ENCODE measurements at regions not wholly inside any gene's neighbourhood (a gene's known extent, or its start where the extent isn't known, plus 50 kb on each side); places are given as distances from the start of the nearest gene placed in this dataset.

DNA sequence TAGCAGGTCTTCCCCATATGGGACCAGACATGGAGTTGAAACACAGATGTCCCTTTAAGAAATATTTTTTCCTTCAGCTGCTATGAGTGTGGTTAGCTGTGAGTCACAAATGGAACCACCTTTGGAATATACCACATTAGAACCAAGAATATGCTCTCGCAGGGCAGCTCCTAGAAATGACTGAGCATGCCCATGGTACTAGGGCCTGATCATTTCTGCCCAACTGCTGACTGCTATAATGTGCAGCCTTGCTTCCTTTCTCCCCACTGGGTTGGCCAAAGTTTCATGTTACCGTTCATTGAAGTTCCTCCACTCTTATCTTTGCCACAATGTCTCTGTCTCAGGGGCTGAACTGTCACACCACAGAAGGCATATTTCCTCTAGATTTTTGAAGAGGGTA is 1074.6 kb downstream of the FLRT2 start:
- H3K27ac ChIP-seq (ENCODE audit: low read depth, low read length), result no peak overlapping the region
- no peaks in the 10 kb centered on the region for H3K27me3 ChIP-seq (ENCODE audit: control insufficient read depth, insufficient read depth, low read length)
- TF ChIP-seq, protein P1, sequence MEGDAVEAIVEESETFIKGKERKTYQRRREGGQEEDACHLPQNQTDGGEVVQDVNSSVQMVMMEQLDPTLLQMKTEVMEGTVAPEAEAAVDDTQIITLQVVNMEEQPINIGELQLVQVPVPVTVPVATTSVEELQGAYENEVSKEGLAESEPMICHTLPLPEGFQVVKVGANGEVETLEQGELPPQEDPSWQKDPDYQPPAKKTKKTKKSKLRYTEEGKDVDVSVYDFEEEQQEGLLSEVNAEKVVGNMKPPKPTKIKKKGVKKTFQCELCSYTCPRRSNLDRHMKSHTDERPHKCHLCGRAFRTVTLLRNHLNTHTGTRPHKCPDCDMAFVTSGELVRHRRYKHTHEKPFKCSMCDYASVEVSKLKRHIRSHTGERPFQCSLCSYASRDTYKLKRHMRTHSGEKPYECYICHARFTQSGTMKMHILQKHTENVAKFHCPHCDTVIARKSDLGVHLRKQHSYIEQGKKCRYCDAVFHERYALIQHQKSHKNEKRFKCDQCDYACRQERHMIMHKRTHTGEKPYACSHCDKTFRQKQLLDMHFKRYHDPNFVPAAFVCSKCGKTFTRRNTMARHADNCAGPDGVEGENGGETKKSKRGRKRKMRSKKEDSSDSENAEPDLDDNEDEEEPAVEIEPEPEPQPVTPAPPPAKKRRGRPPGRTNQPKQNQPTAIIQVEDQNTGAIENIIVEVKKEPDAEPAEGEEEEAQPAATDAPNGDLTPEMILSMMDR (IDR thresholded peaks at IDR 0.05; ENCODE audit: low read depth, low read length), result no peak
- ChIA-PET CTCF (interaction anchor here (0.7 kb wide), 1 partner anchor 275 kb away, joined by 3 read pairs; no protein-coding TSS in a partner anchor), POLR2A (no interaction called here)
- no peak for DNase-seq (ENCODE audit: low read depth, low spot score)
- H3K9me3 ChIP-seq (ENCODE audit: control insufficient read depth, insufficient read depth, low read length), result no peaks in the 10 kb centered on the region
- no peak overlapping the region for H3K4me3 ChIP-seq (ENCODE audit: low read depth, low read length)

DNA sequence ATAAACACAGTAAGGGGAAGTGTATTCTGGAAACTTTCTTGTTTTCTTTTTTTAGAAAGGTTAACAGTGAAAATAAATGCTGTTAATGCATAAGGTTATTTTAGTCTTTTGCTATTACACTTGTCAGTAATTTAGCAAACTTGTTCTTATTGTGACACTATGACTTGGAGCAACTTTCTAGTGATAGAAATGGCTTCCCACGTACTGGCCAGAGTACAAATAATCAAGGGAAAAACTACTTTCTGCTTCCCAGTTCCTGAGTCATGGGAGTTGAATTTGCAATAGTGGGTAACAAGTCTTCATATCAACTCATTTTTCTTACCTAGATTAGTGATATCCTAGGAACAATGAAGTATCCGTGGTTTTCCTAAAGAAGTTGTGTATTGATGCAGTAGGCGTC is 1072.3 kb downstream of the FLRT2 start:
- Histone ChIP-seq H3K27me3 (ENCODE audit: control insufficient read depth, insufficient read depth, low read length) (no peaks in the 10 kb centered on the region), H3K4me3 (ENCODE audit: low read depth, low read length) (no peak overlapping the region), H3K27ac (ENCODE audit: low read depth, low read length) (no peak overlapping the region), H3K9me3 (ENCODE audit: control insufficient read depth, insufficient read depth, low read length) (no peaks in the 10 kb centered on the region)
- no peak for DNase-seq (ENCODE audit: low read depth, low spot score)
- ChIA-PET CTCF (no interaction called here), POLR2A (no interaction called here)
- TF ChIP-seq, protein P1 (IDR thresholded peaks at IDR 0.05; ENCODE audit: low read depth, low read length), result no peak

DNA sequence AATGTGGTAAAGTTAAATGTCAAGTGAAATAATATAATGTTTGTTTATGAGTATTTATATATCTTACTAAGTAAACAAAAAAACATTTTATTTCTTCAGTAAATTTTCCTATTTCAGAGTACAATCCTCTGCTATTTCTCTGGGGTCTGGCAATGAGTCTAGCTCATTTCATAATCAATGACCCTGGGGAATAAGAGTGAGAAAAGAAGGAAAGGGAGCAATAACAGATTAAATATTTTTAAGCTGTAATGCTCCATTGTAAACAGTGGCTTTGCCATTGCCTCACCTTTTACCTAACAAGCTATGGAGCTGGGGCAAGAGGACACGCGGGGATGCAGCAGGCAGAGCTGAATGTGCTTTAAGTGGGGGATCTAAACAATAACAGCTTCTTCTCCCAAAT is 1071.9 kb downstream of the FLRT2 start:
- DNase-seq (ENCODE audit: low read depth, low spot score), result no peak
- Histone ChIP-seq H3K4me3 (ENCODE audit: low read depth, low read length) (no peak overlapping the region), H3K27ac (ENCODE audit: low read depth, low read length) (no peak overlapping the region), H3K27me3 (ENCODE audit: control insufficient read depth, insufficient read depth, low read length) (no peaks in the 10 kb centered on the region), H3K9me3 (ENCODE audit: control insufficient read depth, insufficient read depth, low read length) (no peaks in the 10 kb centered on the region)
- POLR2A ChIA-PET, result no interaction called here
- CTCF ChIA-PET, result no interaction called here
- TF ChIP-seq, protein P1 (IDR thresholded peaks at IDR 0.05; ENCODE audit: low read depth, low read length), result no peak

DNA sequence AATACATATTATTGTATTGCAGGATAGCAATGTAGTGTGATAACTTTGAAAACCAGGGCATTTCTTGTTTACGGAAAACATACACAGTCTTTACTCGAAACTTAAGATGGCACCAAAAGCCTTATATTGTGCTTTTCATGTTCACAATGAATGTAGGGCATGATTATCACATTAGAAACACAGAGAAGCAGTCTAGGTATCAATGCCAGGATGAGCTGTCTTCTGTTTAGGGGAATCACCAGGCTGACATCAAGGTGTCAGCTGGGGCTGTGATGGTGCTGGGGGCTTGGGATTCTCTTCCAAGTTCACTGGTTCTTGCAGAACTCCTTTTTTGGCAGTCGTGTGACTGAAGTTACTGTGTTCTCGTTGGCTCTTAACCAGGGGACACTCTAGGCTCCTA is 1067.3 kb downstream of the FLRT2 start:
- no peak for DNase-seq (ENCODE audit: low read depth, low spot score)
- Histone ChIP-seq H3K27ac (ENCODE audit: low read depth, low read length) (no peak overlapping the region), H3K4me3 (ENCODE audit: low read depth, low read length) (no peak overlapping the region), H3K9me3 (ENCODE audit: control insufficient read depth, insufficient read depth, low read length) (no peaks in the 10 kb centered on the region), H3K27me3 (ENCODE audit: control insufficient read depth, insufficient read depth, low read length) (no peaks in the 10 kb centered on the region)
- TF ChIP-seq, protein P1 (IDR thresholded peaks at IDR 0.05; ENCODE audit: low read depth, low read length), result no peak
- ChIA-PET CTCF (no interaction called here), POLR2A (no interaction called here)

DNA sequence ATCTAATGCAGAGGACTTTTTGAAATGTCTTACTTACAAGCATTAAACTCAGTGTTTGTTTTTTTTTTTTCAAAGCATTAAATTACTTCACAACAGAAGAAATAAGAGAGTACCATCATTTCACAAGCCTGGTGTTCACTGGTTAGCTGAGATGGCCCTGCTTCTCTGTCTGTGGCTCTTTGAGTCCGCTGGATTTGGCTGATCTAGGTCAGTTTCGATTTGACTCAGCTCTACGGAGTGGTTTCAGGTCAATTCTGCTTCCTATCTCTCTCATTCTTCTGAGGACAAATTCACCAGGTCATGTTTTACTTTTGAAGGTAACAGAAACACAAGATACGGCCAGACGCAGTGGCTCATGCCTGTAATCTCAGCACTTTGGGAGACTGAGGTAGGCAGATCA is 1066.1 kb downstream of the FLRT2 start:
- Histone ChIP-seq H3K4me3 (ENCODE audit: low read depth, low read length) (no peak overlapping the region), H3K9me3 (ENCODE audit: control insufficient read depth, insufficient read depth, low read length) (no peaks in the 10 kb centered on the region), H3K27me3 (ENCODE audit: control insufficient read depth, insufficient read depth, low read length) (no peaks in the 10 kb centered on the region), H3K27ac (ENCODE audit: low read depth, low read length) (no peak overlapping the region)
- TF ChIP-seq, protein P1 (IDR thresholded peaks at IDR 0.05; ENCODE audit: low read depth, low read length), result no peak
- DNase-seq (ENCODE audit: low read depth, low spot score), result no peak
- CTCF ChIA-PET, result no interaction called here
- POLR2A ChIA-PET, result no interaction called here

All from AG04450 (cell line).